Transverse colon (tissue), 4 donors: ENCODE measurements at regions not wholly inside any gene's neighbourhood (a gene's known extent, or its start where the extent isn't known, plus 50 kb on each side); places are given as distances from the start of the nearest gene placed in this dataset.
"Not testable (repeated sequence)": the region's sequence is repeated elsewhere in the genome, so short reads cannot be mapped to it uniquely, and the experiment has no call there.

Experiments
- CTCF ChIP-seq, 5 experiments: fragments of 200-600 bp in 3 of 5; fragments of 450-650 bp in 2 of 5; sonication (generic) in 3 of 5; IDR thresholded peaks; 1 replicate in 2 of 5; 2 replicates in 3 of 5; pipeline ENCODE4 v1.5.1; 2016 to 2017; ENCODE audit warnings: antibody characterized with exemption in 5 of 5, inconsistent platforms in 3 of 5, mild to moderate bottlenecking in 2 of 5, moderate library complexity in 1 of 5
- EP300 ChIP-seq: sonication (generic); formaldehyde crosslinking; IDR thresholded peaks from one replicate; pipeline ENCODE4 v1.6.1; 2017; ENCODE audit warnings: antibody characterized with exemption, low read depth
- POLR2A ChIP-seq: fragments of 450-650 bp; IDR thresholded peaks from one replicate; pipeline ENCODE4 v1.6.1; 2016; ENCODE audit warnings: antibody characterized with exemption, mild to moderate bottlenecking, moderate library complexity
- POLR2AphosphoS5 ChIP-seq, 3 donors: sonication (generic); formaldehyde crosslinking; IDR thresholded peaks; one replicate each; pipeline ENCODE4 v1.6.1; 2016; ENCODE audit warnings: antibody characterized with exemption in 3 of 3

GRCh38 chr2:236381253-236381652 lies 117.0 kb upstream of the ASB18 start:
- not testable (repeated sequence) for TF ChIP-seq CTCF (IDR thresholded peaks at IDR 0.05); POLR2A; EP300; POLR2AphosphoS5 (IDR thresholded peaks at IDR 0.05)
